ENCODE measurements at regions not wholly inside any gene's neighbourhood (a gene's known extent, or its start where the extent isn't known, plus 50 kb on each side); places are given as distances from the start of the nearest gene placed in this dataset.

DNA sequence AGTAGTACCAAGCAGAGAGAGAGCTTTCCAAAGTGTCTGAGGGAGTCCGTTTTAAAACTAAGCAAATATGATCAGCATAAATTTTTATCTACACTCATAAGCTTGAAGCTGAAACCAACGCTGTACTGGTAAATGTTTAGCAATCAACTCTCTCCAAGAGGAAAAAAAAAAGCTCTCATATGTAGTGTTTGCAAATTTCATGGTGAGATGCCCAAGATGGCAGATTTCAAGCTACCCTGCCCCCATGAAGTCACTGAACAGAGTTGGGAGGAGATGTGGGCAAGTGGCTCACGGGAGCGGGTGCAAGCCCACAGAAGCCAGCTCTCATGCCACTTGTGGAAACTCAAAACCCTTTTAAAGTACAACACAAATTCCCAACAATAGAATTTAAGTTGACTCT, 475.8 kb downstream of the BCAT1 start:
- DNase-seq (ENCODE audit: low read depth in 1 of 2, low spot score in 1 of 2), result no peak
- no peak overlapping the region for H3K4me3 ChIP-seq
- 7% methylated on average over 4 of the region's 4 CpGs for WGBS (ENCODE audit: missing lambda C conversion rate)
- no peak overlapping the region for H3K27ac ChIP-seq
- no peak for TF ChIP-seq ZNF302 (CRISPR knock-in tag; IDR thresholded peaks at IDR 0.05)
- ChIA-PET CTCF (no interaction called here), POLR2A (no interaction called here)
- H3K4me1 ChIP-seq, result no peaks in the 10 kb centered on the region
- FAIRE-seq, result no peak
- H3K4me2 ChIP-seq, result no peak overlapping the region
- ATAC-seq, result no peak
- H3K9me3 ChIP-seq, result no peaks in the 10 kb centered on the region

GRCh38 chr12:24470050-24470449, 478.9 kb downstream of the BCAT1 start:
- Histone ChIP-seq H3K9me3 (no peaks in the 10 kb centered on the region), H3K4me1 (no peaks in the 10 kb centered on the region), H3K27ac (no peak overlapping the region), H3K4me3 (no peak overlapping the region), H3K4me2 (no peak overlapping the region)
- TF ChIP-seq TFCP2L1 (CRISPR knock-in tag; IDR thresholded peaks at IDR 0.05) (no peak), KDM5A (IDR thresholded peaks at IDR 0.05) (no peak), CHD4 (IDR thresholded peaks at IDR 0.05; ENCODE audit: borderline replicate concordance) (no peak), FOSB (CRISPR knock-in tag; IDR thresholded peaks at IDR 0.05) (no peak), MAFK (IDR thresholded peaks at IDR 0.05; ENCODE audit: partially characterized antibody) (no peak), JUNB (IDR thresholded peaks at IDR 0.05) (no peak), JUN (IDR thresholded peaks at IDR 0.05) (no peak), KDM1A (IDR thresholded peaks at IDR 0.05; ENCODE audit: low read depth) (no peak), EP300 (IDR thresholded peaks at IDR 0.05) (no peak)
- TF ChIP-seq, protein P1, sequence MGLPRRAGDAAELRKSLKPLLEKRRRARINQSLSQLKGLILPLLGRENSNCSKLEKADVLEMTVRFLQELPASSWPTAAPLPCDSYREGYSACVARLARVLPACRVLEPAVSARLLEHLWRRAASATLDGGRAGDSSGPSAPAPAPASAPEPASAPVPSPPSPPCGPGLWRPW (IDR thresholded peaks at IDR 0.05), result no peak
- TF ChIP-seq, protein P2, sequence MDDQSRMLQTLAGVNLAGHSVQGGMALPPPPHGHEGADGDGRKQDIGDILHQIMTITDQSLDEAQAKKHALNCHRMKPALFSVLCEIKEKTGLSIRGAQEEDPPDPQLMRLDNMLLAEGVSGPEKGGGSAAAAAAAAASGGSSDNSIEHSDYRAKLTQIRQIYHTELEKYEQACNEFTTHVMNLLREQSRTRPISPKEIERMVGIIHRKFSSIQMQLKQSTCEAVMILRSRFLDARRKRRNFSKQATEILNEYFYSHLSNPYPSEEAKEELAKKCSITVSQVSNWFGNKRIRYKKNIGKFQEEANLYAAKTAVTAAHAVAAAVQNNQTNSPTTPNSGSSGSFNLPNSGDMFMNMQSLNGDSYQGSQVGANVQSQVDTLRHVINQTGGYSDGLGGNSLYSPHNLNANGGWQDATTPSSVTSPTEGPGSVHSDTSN (IDR thresholded peaks at IDR 0.05), result no peak
- no peak for ATAC-seq
- ChIA-PET POLR2A (no interaction called here), CTCF (interaction anchor here (0.6 kb wide), 1 partner anchor 164 kb away, joined by 3 read pairs; no protein-coding TSS in a partner anchor)
- no peak for DNase-seq (ENCODE audit: low read depth in 1 of 2, low spot score in 1 of 2)
- FAIRE-seq, result no peak
- 4% methylated on average over 4 of the region's 4 CpGs for WGBS (ENCODE audit: missing lambda C conversion rate)

GRCh38 chr12:24469089-24469488, 479.8 kb downstream of the BCAT1 start:
- DNase-seq (ENCODE audit: low read depth in 1 of 2, low spot score in 1 of 2) (no peak), FAIRE-seq (no peak), ATAC-seq (no peak)
- no peak for TF ChIP-seq FOXS1 (CRISPR knock-in tag; IDR thresholded peaks at IDR 0.05)
- TF ChIP-seq HOXB13 (CRISPR knock-in tag; IDR thresholded peaks at IDR 0.05; ENCODE audit: low read depth), result no peak
- TF ChIP-seq POLR2A (IDR thresholded peaks at IDR 0.05; ENCODE audit: low read length), result no peak
- TF ChIP-seq BCL3 (IDR thresholded peaks at IDR 0.05), result no peak
- no peak for TF ChIP-seq NR3C1 (IDR thresholded peaks at IDR 0.05)
- TF ChIP-seq HDAC2 (IDR thresholded peaks at IDR 0.05), result no peak
- TF ChIP-seq EHF (CRISPR knock-in tag; IDR thresholded peaks at IDR 0.05), result no peak
- TF ChIP-seq RAD21 (conservative IDR thresholded peaks at IDR 0.05 in 1 of 2, IDR thresholded peaks at IDR 0.05 in 1 of 2), result no peak
- TF ChIP-seq ELK1 (IDR thresholded peaks at IDR 0.05; ENCODE audit: low read depth, low read length), result no peak
- no peak for TF ChIP-seq ATOH8 (CRISPR knock-in tag; IDR thresholded peaks at IDR 0.05; ENCODE audit: low read depth)
- no peak for TF ChIP-seq ESRRA (IDR thresholded peaks at IDR 0.05; ENCODE audit: borderline replicate concordance, low read length)
- no peak for TF ChIP-seq CBX8 (IDR thresholded peaks at IDR 0.05)
- TF ChIP-seq ZC3H11A (IDR thresholded peaks at IDR 0.05), result no peak
- no peak for TF ChIP-seq FOSB (CRISPR knock-in tag; IDR thresholded peaks at IDR 0.05)
- no peak for TF ChIP-seq RFX5 (IDR thresholded peaks at IDR 0.05)
- Histone ChIP-seq H3K9me3 (no peaks in the 10 kb centered on the region), H3K4me2 (no peak overlapping the region), H3K27ac (no peak overlapping the region), H3K4me3 (no peak overlapping the region), H3K4me1 (no peaks in the 10 kb centered on the region)
- ChIA-PET CTCF (no interaction called here), POLR2A (no interaction called here)
- 5% methylated on average over 10 of the region's 10 CpGs for WGBS (ENCODE audit: missing lambda C conversion rate)
